Small intestine (tissue), 7 donors: ENCODE measurements at regions not wholly inside any gene's neighbourhood (a gene's known extent, or its start where the extent isn't known, plus 50 kb on each side); places are given as distances from the start of the nearest gene placed in this dataset.

Experiments used
- DNase-seq, 2 donors: peaks; one replicate each; pipeline versions ENCODE4 v3.0.0 to v3.0.0-alpha.2; 2013
- FAIRE-seq: peaks from 2 replicates; lab custom pipeline; 2012; peaks lifted over from hg19 to GRCh38; lab: Jason Lieb, UNC
- H3K27ac ChIP-seq, 3 donors: one replicate each; pipeline ENCODE4 v1.5.1; 2013; ENCODE audit warnings: low read length in 2 of 3, mild to moderate bottlenecking in 2 of 3, control low read depth in 1 of 3, inconsistent platforms in 1 of 3, low read depth in 1 of 3, moderate library complexity in 1 of 3
- H3K27me3 ChIP-seq, 3 donors: one replicate each; pipeline ENCODE4 v1.6.1; 2013; ENCODE audit warnings: low read length in 3 of 3, inconsistent platforms in 1 of 3; ENCODE audit not compliant: control insufficient read depth in 3 of 3, insufficient read depth in 3 of 3
- H3K36me3 ChIP-seq, 3 donors: one replicate each; pipeline ENCODE4 v1.6.1; 2013; ENCODE audit warnings: low read length in 3 of 3, inconsistent platforms in 1 of 3, low read depth in 1 of 3, mild to moderate bottlenecking in 1 of 3, moderate library complexity in 1 of 3; ENCODE audit not compliant: control insufficient read depth in 3 of 3, insufficient read depth in 2 of 3
- H3K4me1 ChIP-seq, 3 donors: one replicate each; pipeline ENCODE4 v1.6.1; 2013; ENCODE audit warnings: low read length in 2 of 3, inconsistent platforms in 1 of 3, low read depth in 1 of 3, mild to moderate bottlenecking in 1 of 3, moderate library complexity in 1 of 3; ENCODE audit not compliant: control insufficient read depth in 3 of 3, insufficient read depth in 2 of 3
- H3K4me3 ChIP-seq, 3 donors: one replicate each; pipeline ENCODE4 v1.5.1; 2013; ENCODE audit warnings: low read length in 3 of 3, control low read depth in 1 of 3, inconsistent platforms in 1 of 3, low read depth in 1 of 3, mild to moderate bottlenecking in 1 of 3, moderate library complexity in 1 of 3
- H3K9me3 ChIP-seq, 2 donors: one replicate each; pipeline ENCODE4 v1.6.1; 2013; ENCODE audit warnings: low read depth in 1 of 2, low read length in 1 of 2; ENCODE audit not compliant: control insufficient read depth in 2 of 2, insufficient read depth in 1 of 2
- WGBS, 3 donors: extraction: QIAGEN DNeasy Blood & Tissue Kit; methylation state at CpG; one replicate each; pipeline ENCODE4 v1.1.7; 2013; 5-methylcytosine and 5-hydroxymethylcytosine counted together
- donor health status: healthy with polysubstance abuse.
- donor health status: control.
- donor health status: control.
- donor health status: Bipolar disorder and iron deficiency.
- donor health status: healthy.

DNA sequence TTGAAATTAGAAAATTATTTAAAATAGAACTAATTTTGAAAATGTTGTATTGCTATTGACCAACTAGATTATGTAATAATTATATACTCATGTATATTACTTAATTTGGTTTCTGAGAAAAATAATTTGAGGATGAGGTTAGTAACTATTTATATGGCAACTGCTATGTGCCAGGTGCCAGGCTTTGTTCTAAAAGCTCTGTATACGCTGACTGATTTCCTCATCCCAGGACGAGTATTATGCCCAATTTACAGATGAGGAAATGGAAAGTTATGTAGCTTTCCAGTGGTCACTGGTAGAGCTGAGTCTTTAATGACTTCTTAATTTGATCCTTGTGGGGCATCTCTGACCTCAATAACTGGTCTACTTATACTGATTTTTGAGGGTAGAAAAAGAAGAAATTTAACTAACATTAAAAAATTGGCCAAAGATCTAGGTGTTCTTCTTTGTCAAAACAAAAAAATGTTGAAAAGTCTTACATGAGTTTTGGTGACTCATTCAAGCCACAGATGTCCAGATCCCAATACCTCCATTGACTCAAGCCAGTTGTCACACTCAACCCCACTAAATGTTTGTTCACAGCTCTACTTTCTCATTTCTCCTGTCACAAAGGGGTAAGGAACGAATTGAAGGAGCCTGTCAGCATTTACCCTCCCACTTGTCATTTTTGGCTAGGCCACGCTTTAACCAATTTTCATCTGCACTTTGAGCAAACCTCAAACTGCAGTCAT, 228.1 kb upstream of the MEF2C start:
- Histone ChIP-seq H3K4me1 (no peaks in the 10 kb centered on the region), H3K27me3 (no peaks in the 10 kb centered on the region), H3K9me3 (no peaks in the 10 kb centered on the region), H3K36me3 (no peaks in the 10 kb centered on the region), H3K4me3 (no peak overlapping the region), H3K27ac (no peak overlapping the region)
- DNase-seq (no peak), FAIRE-seq (no peak)
- WGBS, 3 donors: 58 to 79% (median 66%) methylated on average over 4 of the region's 4 CpGs

DNA sequence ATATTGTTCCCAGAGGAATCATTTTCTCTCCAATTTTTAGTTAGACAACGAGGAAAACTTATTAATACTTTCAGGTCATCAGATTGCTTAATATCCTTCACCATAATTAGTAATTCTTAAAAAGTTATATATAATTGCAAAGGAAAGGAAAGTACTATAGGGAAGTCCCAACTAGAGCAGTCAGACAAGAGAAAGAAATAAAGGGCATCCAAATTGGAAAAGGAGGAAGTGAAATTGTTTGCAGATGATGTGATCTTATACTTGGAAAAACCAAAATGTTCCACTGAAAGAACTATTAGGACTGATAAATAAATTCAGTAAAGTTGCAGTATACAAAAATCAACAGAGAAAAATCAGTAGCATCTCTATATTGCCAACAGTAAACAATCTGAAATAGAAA, 223.5 kb upstream of the MEF2C start:
- no peak for FAIRE-seq

DNA sequence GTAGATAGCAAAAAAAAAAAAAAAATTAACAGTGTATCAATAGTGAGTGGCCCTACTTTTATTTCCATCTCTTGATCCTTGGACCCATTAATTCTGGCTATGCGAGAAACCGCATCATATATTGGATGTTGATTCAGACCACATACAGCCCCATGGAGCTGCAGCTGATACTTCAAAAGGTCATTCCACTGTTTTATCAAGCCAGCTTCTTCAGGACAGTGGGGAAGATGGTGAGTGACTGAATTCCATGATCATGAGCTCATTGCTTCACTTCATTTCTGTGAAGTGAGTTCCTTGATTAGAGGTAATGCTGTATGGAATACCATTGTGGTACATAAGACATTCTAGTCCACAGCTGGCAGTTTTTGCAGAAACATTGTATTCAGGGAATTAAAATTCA, 222.9 kb upstream of the MEF2C start:
- WGBS, 3 donors: 83 to 96% (median 95%) methylated on average over 2 of the region's 2 CpGs
- H3K4me1 ChIP-seq: no peaks in the 10 kb centered on the region
- FAIRE-seq (no peak), DNase-seq (no peak)
- no peaks in the 10 kb centered on the region for H3K27me3 ChIP-seq
- H3K36me3 ChIP-seq: no peaks in the 10 kb centered on the region
- no peak overlapping the region for H3K27ac ChIP-seq
- no peak overlapping the region for H3K4me3 ChIP-seq
- no peaks in the 10 kb centered on the region for H3K9me3 ChIP-seq

More for the DNA sequence above, 223.5 kb upstream of the MEF2C start:
- Histone ChIP-seq H3K4me1 (no peaks in the 10 kb centered on the region), H3K9me3 (no peaks in the 10 kb centered on the region), H3K36me3 (no peaks in the 10 kb centered on the region), H3K4me3 (no peak overlapping the region), H3K27ac (no peak overlapping the region), H3K27me3 (no peaks in the 10 kb centered on the region)
- no peak for DNase-seq
- 39 to 65% (median 42%) methylated on average over 1 of the region's 1 CpG for WGBS, 3 donors

DNA sequence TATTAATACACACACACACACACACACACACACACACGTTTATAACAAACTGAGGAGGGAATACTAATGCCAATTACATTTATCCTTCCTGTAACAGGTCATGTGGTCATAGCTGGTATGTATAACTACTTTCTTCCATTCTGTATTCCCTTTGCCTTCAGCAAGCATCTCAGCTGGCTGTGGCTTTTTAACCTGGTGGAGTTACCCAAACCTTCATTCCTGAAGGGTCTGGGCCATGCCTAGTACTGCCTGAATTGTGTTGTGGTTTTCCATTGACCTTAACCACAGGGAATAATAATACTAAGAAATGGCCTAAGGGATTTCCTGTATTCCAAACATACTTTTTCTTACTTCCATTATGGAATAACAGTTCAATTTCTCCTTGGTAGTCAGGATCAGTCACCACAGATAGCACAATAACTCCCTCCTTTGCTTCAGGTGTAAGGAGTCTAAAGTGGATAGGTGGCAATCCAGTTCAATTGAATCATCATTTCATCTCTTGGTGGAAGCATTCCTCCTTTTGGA, 222.2 kb upstream of the MEF2C start:
- Histone ChIP-seq H3K4me3 (no peak overlapping the region), H3K27ac (no peak overlapping the region), H3K36me3 (no peaks in the 10 kb centered on the region), H3K27me3 (no peaks in the 10 kb centered on the region), H3K9me3 (no peaks in the 10 kb centered on the region), H3K4me1 (no peaks in the 10 kb centered on the region)
- 2 to 25% (median 20%) methylated on average over 1 of the region's 1 CpG for WGBS, 3 donors
- DNase-seq (no peak), FAIRE-seq (no peak)

DNA sequence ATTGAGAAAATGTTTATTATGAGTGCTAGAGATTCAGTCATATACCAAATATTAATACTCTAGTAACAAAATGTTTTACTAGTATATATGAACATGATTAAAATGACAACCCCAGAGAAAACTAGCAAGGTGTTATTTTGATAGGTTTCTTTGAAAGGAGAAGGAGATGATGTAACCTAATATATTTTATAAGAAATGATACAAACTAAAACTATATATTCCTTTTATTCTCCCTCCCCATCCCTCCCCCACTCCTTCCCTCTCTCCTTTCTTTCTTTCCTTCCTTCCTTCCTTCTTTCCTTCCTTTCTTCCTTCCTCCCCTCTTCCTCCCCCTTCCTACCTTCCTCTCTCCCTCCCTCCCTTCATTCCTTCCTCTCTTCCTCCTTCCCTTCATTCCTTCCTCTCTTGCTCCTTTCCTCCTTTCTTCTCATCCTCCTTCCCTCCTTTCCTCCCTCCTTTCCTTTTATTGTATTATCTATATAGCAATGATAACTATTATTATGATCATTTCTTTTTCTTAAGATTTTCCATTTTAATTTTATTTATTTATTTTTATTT, 215.3 kb upstream of the MEF2C start:
- Histone ChIP-seq H3K36me3 (no peaks in the 10 kb centered on the region), H3K4me1 (no peaks in the 10 kb centered on the region), H3K4me3 (no peak overlapping the region), H3K27me3 (no peaks in the 10 kb centered on the region), H3K27ac (no peak overlapping the region), H3K9me3 (no peaks in the 10 kb centered on the region)
- FAIRE-seq (no peak), DNase-seq (no peak)

DNA sequence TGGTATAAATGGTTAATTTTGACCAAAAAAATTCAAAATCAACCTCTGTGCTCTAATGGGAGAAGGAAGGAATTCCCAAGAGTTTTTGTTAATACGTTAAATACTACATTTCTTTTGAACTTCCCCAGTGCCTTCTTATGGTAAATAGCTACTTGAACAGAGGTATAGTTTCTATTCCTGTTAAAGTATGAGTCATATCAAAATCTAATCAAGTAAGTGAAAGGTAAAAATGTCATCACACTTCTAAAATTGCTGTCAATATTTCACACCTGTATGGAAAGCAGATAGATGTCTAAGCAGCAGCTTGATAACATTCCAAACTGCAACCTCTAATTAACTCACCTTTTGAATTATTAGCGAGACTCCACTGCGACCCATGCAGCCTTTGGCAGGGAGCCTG, 214.1 kb upstream of the MEF2C start:
- WGBS, 3 donors: 67 to 70% (median 69%) methylated on average over 3 of the region's 3 CpGs
- H3K27me3 ChIP-seq: no peaks in the 10 kb centered on the region
- no peak for FAIRE-seq
- H3K36me3 ChIP-seq: no peaks in the 10 kb centered on the region
- H3K27ac ChIP-seq: no peak overlapping the region
- H3K4me1 ChIP-seq: no peaks in the 10 kb centered on the region
- no peaks in the 10 kb centered on the region for H3K9me3 ChIP-seq
- no peak overlapping the region for H3K4me3 ChIP-seq
- no peak for DNase-seq

DNA sequence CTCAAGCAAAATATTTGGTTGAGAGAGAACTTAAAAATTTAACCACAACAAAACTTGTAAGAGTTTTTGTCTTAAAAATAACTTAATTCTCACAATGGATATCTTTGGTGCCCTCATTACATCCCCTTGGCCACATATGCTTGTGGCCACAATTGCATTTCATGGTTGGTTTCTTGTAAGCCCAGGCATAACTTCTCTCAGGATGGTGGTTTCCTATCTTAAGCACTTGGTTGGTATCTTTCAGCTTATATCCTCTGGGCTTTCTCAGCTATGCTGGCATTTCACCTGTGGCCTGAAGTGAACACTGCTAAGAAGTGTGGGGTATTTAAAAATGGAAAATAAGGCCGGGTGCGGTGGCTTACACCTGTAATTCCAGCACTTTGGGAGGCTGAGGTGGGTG, 212.4 kb upstream of the MEF2C start:
- no peaks in the 10 kb centered on the region for H3K9me3 ChIP-seq
- 94 to 99% (median 97%) methylated on average over 2 of the region's 2 CpGs for WGBS, 3 donors
- no peaks in the 10 kb centered on the region for H3K27me3 ChIP-seq
- H3K36me3 ChIP-seq: no peaks in the 10 kb centered on the region
- no peak overlapping the region for H3K4me3 ChIP-seq
- no peak overlapping the region for H3K27ac ChIP-seq
- H3K4me1 ChIP-seq: no peaks in the 10 kb centered on the region
- DNase-seq: no peak
- no peak for FAIRE-seq

DNA sequence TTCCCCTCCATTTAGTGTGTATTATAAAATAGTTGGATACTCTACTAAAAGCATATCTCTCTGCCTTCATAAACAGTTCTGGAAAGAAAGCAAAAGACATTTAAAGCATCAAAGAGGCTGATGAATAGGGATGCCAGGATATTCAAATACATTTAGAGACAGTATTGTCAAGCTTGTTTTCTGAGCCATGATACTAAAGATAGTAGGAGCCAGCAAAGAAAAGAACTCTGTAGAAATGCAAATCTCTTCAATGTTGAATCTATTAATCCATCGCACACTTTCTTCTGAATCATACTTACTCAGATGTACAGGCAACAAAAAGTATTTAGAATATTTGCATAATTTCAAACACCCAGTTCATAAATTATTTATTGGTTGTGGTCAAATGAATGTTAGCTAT, 207.1 kb upstream of the MEF2C start:
- DNase-seq: no peak
- Histone ChIP-seq H3K4me1 (no peaks in the 10 kb centered on the region), H3K9me3 (no peaks in the 10 kb centered on the region), H3K36me3 (no peaks in the 10 kb centered on the region), H3K4me3 (no peak overlapping the region), H3K27ac (no peak overlapping the region), H3K27me3 (peaks cover 0 to 2% (median 0%) of the 10 kb centered on the region in 3 donors)
- no peak for FAIRE-seq
- 95 to 99% (median 96%) methylated on average over 1 of the region's 1 CpG for WGBS, 3 donors
